ENCODE measurements at regions not wholly inside any gene's neighbourhood (a gene's known extent, or its start where the extent isn't known, plus 50 kb on each side); places are given as distances from the start of the nearest gene placed in this dataset.

GRCh38 chr2:239585422-239585821 lies 184.6 kb upstream of the HDAC4 start:
- TF ChIP-seq CTCF (IDR thresholded peaks at IDR 0.05), result no peak

- TF ChIP-seq CTCF (IDR thresholded peaks at IDR 0.05), result no peak
Observed at GRCh38 chr2:239584986-239585385, 184.2 kb upstream of the HDAC4 start.

GRCh38 chr2:239583879-239584859 lies 183.3 kb upstream of the HDAC4 start:
- no peak for TF ChIP-seq CTCF (IDR thresholded peaks at IDR 0.05)

- TF ChIP-seq CTCF (IDR thresholded peaks at IDR 0.05), result no peak
Observed at GRCh38 chr2:239583171-239583878, 182.5 kb upstream of the HDAC4 start.

GRCh38 chr2:239582476-239582875 lies 181.7 kb upstream of the HDAC4 start:
- no peak for TF ChIP-seq CTCF (IDR thresholded peaks at IDR 0.05)

- TF ChIP-seq CTCF (IDR thresholded peaks at IDR 0.05), result no peak
Observed at GRCh38 chr2:239581352-239581901, 180.6 kb upstream of the HDAC4 start.

GRCh38 chr2:239580199-239580527 lies 179.3 kb upstream of the HDAC4 start:
- no peak for TF ChIP-seq CTCF (IDR thresholded peaks at IDR 0.05)
